GM18951 (cell line): ENCODE measurements at regions not wholly inside any gene's neighbourhood (a gene's known extent, or its start where the extent isn't known, plus 50 kb on each side); places are given as distances from the start of the nearest gene placed in this dataset.
"Not testable (repeated sequence)": the region's sequence is repeated elsewhere in the genome, so short reads cannot be mapped to it uniquely, and the experiment has no call there.

Experiments used
- POLR2A ChIP-seq: IDR thresholded peaks from 4 replicates; pipeline ENCODE4 v1.6.1; 2011; ENCODE audit warnings: mild to moderate bottlenecking; ENCODE audit not compliant: insufficient read length, insufficient read depth; ENCODE audit errors: extremely low read depth
- in situ Hi-C: fragments of 300-500 bp; cut with MboI; formaldehyde crosslinking; loops from one replicate; pipeline ENCODE4 v1.12.0; 2022; ENCODE audit warnings: low sequenced_read_pairs, mixed read lengths, inconsistent platforms; ENCODE audit not compliant: unreplicated experiment

DNA sequence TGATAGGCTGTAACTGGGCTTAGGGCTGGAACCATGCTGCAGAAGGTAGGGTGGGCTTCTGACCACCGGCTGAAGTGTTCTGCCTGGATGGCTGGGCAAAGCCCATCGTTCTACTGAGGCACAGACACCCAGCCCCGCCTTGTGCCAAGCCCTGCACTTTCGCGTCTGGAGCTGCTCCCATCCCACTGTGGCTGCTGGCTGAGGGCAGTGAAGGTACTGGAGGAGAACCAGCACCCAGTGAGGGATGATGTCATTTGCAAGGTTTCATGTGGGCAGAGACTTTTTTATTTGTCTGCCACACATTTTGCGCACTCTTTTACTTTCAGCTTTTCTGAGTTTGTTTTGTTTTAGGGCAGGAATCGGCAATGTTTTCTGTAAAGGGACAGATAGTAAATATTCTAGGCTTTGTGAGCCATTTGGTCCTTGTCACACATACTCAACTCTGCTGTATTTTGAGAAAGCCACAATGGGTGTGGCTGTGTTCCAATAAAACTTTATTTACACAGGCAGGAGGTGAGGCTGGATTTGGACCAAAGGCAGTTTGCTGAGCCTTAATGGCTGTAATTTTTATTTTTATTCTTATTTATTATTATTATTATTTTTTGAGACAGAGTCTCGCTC, 85.6 kb downstream of the ASB1 start:
- in situ Hi-C loops = no loop called here
- TF ChIP-seq POLR2A = no peak

DNA sequence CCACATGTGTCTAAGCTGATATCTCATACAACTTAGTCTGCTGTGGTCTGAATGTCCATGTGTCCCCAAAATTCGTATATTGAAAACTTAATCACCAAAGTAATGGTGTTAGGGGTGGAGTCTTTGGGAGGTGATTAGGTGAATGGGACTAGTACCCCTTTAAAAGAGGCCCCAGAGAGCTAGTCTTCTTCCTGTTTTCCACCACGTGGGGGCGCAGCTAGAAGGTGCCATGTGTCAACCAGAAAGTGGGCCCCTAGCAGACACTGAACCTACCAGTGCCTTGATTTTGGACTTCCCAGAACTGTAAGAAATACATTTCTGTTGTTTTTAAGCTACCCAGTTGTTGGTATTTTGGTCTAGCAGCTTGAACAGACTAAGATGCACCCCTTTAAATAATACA, 86.6 kb downstream of the ASB1 start:
- TF ChIP-seq POLR2A = no peak
- in situ Hi-C loops = no loop called here

DNA sequence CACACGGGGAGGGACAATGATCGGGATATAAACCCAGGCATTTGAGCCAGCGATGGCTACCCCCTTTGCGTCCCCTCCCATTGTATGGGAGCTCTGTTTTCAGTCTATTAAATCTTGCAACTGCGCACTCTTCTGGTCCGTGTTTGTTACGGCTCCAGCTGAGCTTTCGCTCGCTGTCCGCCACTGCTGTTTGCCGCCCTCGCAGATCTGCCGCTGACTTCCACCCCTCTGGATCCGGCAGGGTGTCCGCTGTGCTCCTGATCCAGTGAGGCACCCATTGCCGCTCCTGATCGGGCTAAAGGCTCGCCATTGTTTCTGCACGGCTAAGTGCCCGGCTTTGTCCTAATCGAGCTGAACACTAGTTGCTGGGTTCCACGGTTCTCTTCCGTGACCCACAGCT, 87.3 kb downstream of the ASB1 start:
- in situ Hi-C loops = not testable (repeated sequence)

DNA sequence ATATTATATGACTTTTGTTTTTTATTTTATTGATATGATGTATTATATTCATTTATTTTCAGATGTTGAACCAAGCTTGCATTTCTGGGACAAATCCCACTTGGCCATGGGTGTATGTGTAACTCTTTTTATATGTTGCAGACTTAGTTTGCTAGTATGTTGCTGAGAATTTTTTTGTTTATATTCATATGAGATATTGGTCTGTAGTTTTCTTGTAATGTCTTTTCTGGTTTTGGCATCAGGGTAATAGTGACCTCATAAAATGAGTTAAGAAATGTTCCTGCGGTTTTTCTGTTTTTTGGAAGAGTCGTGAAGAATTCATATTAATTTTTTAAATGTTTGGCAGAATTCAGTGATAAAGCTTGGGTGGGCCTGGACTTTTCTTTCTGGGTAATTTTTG, 88.7 kb downstream of the ASB1 start:
- in situ Hi-C loops = no loop called here
- TF ChIP-seq POLR2A = no peak

DNA sequence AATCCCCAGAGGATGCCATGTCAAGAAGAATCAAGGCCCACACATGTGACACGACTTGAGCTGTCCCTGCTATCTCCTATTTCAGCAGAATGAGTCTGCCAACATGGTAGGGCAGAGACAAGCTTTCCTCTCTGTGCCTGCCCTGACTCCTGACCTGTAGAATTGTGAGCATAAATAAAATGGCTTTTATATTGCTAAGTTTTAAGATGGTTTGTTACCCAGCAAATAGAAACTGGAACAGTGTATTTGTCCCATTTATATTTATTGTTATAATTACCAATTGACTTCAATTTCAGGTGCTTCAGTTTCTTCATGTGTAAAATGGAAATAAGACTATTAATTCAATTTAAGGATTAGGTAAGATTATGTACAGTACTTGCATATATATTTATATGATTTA, 90.5 kb downstream of the ASB1 start:
- in situ Hi-C loops = no loop called here
- TF ChIP-seq POLR2A = no peak

DNA sequence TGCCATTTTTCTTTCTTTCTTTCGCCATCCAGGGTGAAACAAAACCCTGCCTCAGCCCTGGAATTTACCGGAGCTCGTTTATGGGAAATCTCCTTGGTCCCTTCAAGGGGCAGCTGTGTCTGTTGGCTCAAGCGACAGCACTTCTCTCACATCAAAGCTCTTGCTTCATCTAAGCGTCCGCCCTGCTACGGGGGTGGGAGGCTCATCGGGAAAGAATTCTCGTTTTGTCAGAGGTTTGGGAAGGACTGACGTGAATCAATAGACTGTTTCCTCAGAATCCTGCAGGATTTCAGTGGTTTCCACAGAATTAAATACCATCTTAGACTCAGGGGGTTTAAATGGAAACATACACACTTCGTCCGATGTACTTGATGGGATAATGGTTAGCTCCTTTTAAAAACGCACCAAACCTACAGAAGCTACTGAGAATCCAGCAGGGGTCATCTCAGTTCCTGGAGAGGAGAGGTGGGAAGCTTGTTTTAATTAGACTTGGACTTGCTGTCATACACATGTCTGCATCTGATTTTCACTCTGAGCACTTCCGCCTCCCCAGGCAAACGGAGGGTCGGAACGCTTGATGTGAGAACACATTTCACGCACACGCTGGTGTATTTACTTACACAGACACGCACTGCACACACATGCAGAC, 91.6 kb downstream of the ASB1 start:
- in situ Hi-C loops = no loop called here
- no peak for TF ChIP-seq POLR2A

DNA sequence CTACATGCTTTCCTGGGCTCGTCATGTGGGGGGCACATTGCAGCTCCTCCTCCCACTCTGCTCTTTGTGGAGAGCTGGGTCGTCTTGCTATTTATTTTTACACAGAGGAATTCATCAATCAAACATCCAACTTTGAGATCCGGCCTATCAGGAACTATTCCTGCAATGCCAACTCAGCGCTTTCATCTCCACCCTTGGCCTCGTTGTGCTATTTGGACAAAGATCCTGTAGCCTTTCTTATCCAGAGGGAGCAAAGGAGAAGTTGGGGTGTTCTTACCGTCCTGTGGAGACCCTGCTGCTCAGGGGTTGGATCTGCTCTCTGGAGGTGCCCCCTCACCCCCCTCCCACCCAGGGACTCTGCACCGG, 92.1 kb downstream of the ASB1 start:
- TF ChIP-seq POLR2A = no peak
- in situ Hi-C loops = no loop called here

DNA sequence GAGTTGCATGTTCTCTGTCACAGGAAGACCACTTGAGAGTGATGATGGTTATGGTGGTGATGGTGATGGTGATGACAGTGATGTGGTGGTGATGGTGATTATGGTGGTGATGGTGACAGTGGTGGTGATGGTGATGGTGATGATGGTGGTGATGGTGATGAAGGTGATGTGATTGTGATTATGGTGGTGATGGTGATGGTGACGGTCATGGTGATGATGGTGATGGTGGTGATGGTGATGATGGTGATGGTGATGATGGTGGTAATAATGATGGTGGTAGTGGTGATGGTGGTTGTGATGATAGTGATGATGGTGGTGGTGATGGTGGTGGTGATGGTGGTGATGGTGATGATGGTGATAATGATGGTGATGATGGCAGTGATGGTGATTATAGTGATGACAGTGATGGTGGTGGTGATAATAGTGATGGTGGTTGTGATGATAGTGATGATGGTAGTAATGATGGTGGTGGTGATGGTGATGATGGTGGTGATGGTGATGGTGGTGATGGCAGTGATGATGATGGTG, 93.7 kb downstream of the ASB1 start:
- TF ChIP-seq POLR2A = no peak
- in situ Hi-C loops = no loop called here

DNA sequence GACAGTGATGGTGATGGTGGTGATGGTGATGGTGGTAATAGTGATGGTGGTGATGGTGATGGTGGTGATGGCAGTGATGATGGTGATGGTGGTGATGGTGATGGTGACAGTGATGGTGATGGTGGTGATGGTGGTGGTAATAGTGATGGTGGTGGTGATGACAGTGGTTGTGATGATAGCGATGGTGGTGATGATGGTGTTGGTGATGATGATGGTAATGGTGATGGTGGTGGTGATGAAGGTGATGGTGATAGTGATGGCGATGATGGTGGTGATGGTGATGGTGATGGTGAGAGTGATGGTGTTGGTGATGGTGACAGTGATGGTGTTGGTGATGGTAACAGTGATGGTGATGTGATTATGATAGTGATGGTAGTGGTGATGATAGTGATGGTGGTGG, 94.3 kb downstream of the ASB1 start:
- in situ Hi-C loops = no loop called here
- no peak for TF ChIP-seq POLR2A

DNA sequence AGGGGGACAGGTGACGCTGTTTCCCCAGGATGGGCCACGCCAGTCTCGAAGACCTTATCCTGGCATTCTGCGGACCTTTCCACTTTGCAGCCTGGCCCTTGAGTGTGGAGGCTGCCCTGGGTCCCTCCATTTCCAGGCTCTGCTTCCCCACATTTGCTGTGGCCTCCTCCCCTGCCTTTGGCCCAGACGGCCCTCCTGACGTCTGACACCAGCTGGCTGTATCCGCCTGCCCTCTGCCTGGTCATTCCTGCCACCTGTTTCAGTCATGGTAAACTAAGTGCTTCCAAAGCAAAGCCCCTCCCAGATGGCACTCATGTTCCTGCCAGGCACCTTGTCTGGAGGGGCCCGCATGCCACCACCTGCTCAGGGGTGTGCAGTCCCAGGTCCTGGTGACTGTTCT, 95.1 kb downstream of the ASB1 start:
- no peak for TF ChIP-seq POLR2A
- in situ Hi-C loops = no loop called here

DNA sequence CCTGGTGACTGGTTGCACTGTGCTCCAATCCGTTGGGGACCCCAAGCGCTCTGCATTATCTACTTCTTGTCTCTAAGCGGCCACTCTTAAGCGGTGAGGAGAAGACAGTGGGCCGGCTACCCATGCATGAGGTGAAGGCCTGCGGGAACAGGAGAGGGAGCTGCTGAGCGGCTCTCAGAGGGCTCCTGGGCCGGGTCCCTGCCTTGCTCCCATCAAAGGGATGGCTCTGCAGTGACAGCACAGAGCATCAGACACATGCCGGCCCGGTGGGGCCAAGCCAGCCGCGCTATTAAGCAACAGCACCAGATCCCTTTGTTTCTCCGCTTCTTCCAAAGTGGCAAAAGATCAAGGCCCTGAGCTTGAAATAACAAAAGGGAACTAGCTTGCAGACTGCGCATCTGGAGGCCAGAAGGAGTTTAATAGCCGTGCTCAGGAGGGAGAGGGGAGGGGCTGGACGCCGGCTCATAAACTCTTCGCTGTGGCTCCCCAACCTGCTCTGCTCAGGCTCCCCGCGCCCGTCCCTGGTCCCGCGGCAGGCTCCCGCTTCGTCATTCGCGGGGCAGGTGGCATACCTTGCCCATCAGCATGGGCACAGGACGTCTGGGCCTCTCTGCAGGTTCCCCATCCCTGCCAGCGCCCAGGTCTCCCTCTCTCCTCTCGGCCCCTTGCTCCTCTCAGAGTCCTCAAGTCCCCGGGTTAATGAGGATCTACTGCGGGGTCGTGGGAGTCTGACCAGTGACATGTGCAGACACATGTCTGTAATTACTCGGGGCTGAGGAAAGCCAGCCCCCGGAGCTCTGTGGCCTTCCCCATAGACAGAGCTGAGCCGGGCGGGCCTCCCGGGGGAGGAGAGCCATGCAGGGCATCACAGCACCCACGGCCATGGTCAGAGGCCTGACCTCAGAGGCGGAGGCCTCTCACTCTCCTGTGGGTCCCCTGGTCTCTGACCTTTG, 96.7 kb downstream of the ASB1 start:
- in situ Hi-C loops = no loop called here
- TF ChIP-seq POLR2A = no peak

DNA sequence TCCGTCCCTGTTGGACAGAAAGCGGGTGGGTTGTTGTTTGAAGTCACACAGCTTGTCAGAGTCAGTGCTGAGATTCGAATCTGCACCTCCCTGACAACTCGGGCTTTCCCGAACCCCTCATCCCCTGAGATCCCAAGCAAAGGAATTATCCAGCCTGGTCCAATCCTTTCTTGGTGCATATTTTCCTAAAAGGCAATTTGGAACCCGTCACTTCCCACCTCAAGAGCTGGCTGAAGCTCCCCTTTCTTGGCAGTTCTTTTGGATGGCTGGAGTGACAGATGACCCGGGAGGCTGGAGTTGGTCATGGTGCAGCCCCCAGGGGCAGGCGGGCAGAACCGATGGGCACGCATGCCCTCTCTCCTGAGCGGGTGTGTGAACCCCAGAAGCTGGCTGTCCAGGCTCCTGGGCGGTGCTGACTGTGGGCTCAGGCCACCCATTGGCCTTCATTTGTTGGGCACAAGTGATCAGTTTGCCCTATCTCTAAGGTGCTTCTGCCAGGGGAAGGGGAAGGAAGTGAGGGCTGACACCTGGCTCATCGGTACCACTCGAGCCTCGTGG, 97.8 kb downstream of the ASB1 start:
- in situ Hi-C loops = no loop called here
- TF ChIP-seq POLR2A = no peak

DNA sequence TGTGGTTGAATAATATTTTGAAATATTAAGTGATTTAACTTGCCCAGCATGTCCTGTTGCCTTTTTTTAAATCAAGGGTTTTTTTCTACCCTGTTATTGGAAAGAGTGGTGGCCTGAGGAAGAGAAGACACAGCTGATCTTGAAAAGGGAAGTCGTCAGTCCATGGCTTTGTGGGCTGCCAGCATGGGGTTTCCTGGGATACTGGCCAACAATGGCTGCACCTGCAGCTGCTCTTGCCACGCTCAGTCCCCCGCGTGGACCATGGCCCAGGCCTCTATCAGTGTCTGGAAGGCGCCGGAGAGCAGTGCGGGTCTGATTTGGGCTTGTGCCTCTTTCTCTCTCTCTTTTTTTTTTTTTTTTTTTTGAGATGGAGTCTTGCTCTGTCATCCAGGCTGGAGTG, 99.3 kb downstream of the ASB1 start:
- in situ Hi-C loops = no loop called here

More for the DNA sequence above, 99.3 kb downstream of the ASB1 start:
- TF ChIP-seq POLR2A = no peak
